HCT116 (cell line): ENCODE measurements at regions not wholly inside any gene's neighbourhood (a gene's known extent, or its start where the extent isn't known, plus 50 kb on each side); places are given as distances from the start of the nearest gene placed in this dataset.

Experiments
- CEBPB ChIP-seq: IDR thresholded peaks from 2 replicates; pipeline ENCODE4 v1.6.1; 2012; ENCODE audit warnings: low read depth
- EZH2 ChIP-seq: fragments of 200-600 bp; sonication (generic); IDR thresholded peaks from 2 replicates; pipeline ENCODE4 v1.6.1; 2017; ENCODE audit warnings: antibody characterized with exemption, mixed run types
- POLR2A ChIP-seq: IDR thresholded peaks from 2 replicates; pipeline ENCODE4 v1.7.0; 2011; ENCODE audit warnings: borderline replicate concordance; ENCODE audit not compliant: insufficient read depth, insufficient read length; ENCODE audit errors: extremely low read depth
- POLR2AphosphoS5 ChIP-seq: IDR thresholded peaks from 2 replicates; pipeline ENCODE4 v1.6.1; 2011; ENCODE audit warnings: mild to moderate bottlenecking, low read depth, low read length, moderate library complexity
- TF ChIP-seq, protein P1 (sequence below), 3 experiments: fragments of 200-600 bp in 1 of 3; sonication (generic) in 1 of 3; IDR thresholded peaks in 2 of 3; conservative IDR thresholded peaks in 1 of 3; 2 replicates each; pipeline ENCODE4 v1.5.1; 2012 to 2017; ENCODE audit warnings: low read depth in 2 of 3, low read length in 2 of 3, antibody characterized with exemption in 1 of 3, borderline replicate concordance in 1 of 3, control low read depth in 1 of 3, mild to moderate bottlenecking in 1 of 3, mixed read lengths in 1 of 3, mixed run types in 1 of 3, moderate library complexity in 1 of 3; ENCODE audit not compliant: insufficient read depth in 1 of 3

DNA sequence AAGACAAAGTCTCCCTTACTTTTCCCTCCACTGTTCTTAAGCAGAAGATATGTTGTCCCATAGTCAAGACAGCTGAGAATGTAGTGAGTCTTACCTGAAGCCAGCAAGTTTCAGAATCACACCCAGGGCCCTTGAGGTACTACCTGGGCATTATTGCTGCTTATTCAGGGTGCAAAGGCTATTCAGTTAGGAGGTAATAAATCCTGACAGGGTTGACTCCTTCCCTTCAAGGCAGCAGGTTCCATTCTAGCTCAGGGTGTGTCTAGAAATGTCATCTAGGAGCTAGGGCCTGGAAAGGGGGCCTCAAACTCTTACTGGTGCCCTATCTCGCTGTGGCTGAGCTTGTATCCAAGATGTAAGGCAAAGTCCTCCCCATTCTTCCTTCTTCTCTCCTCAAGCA is 259.0 kb downstream of the FAT4 start:
- TF ChIP-seq, protein P1, sequence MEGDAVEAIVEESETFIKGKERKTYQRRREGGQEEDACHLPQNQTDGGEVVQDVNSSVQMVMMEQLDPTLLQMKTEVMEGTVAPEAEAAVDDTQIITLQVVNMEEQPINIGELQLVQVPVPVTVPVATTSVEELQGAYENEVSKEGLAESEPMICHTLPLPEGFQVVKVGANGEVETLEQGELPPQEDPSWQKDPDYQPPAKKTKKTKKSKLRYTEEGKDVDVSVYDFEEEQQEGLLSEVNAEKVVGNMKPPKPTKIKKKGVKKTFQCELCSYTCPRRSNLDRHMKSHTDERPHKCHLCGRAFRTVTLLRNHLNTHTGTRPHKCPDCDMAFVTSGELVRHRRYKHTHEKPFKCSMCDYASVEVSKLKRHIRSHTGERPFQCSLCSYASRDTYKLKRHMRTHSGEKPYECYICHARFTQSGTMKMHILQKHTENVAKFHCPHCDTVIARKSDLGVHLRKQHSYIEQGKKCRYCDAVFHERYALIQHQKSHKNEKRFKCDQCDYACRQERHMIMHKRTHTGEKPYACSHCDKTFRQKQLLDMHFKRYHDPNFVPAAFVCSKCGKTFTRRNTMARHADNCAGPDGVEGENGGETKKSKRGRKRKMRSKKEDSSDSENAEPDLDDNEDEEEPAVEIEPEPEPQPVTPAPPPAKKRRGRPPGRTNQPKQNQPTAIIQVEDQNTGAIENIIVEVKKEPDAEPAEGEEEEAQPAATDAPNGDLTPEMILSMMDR (IDR thresholded peaks at IDR 0.05 in 2 of 3, conservative IDR thresholded peaks at IDR 0.05 in 1 of 3; ENCODE audit: borderline replicate concordance in 1 of 3, insufficient read depth in 1 of 3, low read depth in 2 of 3, low read length in 2 of 3) = no peak
- TF ChIP-seq CEBPB (no peak), POLR2A (no peak), POLR2AphosphoS5 (no peak), EZH2 (no peak)
